ENCODE measurements at regions not wholly inside any gene's neighbourhood (a gene's known extent, or its start where the extent isn't known, plus 50 kb on each side); places are given as distances from the start of the nearest gene placed in this dataset.

DNA sequence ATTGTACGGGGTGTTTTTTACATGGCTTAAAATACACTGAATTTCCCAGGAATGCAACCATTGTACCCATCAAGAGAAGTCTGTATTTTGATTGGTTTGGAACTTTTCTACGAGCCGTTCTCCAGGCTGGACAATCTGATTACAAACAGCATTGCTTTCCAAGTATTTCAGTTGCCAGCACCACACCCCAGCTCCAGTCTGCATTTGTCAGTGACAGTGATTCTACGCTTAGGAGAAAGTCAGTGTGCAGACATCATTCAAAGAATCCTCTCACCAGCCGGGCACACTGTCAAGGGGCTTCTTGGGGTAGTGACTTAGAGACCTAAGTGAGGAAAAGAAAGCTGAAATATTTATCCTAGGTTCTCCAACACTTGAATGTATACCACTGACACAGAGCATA lies 194.1 kb downstream of the ANAPC1 start (continued):
- TF ChIP-seq, protein P1, sequence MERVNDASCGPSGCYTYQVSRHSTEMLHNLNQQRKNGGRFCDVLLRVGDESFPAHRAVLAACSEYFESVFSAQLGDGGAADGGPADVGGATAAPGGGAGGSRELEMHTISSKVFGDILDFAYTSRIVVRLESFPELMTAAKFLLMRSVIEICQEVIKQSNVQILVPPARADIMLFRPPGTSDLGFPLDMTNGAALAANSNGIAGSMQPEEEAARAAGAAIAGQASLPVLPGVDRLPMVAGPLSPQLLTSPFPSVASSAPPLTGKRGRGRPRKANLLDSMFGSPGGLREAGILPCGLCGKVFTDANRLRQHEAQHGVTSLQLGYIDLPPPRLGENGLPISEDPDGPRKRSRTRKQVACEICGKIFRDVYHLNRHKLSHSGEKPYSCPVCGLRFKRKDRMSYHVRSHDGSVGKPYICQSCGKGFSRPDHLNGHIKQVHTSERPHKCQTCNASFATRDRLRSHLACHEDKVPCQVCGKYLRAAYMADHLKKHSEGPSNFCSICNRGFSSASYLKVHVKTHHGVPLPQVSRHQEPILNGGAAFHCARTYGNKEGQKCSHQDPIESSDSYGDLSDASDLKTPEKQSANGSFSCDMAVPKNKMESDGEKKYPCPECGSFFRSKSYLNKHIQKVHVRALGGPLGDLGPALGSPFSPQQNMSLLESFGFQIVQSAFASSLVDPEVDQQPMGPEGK (CRISPR knock-in tag; IDR thresholded peaks at IDR 0.05; ENCODE audit: borderline replicate concordance): no peak
- TF ChIP-seq ZNF565 (CRISPR knock-in tag; conservative IDR thresholded peaks at IDR 0.05; ENCODE audit: low read depth) (no peak), ZFP30 (CRISPR knock-in tag; IDR thresholded peaks at IDR 0.05) (no peak), PPARA (CRISPR knock-in tag; IDR thresholded peaks at IDR 0.05; ENCODE audit: borderline replicate concordance) (no peak), ISL1 (CRISPR knock-in tag; IDR thresholded peaks at IDR 0.05) (no peak), CSDC2 (CRISPR knock-in tag; IDR thresholded peaks at IDR 0.05) (no peak), BACH2 (CRISPR knock-in tag; IDR thresholded peaks at IDR 0.05; ENCODE audit: borderline replicate concordance) (no peak), GLIS3 (CRISPR knock-in tag; IDR thresholded peaks at IDR 0.05) (no peak), ZC3H10 (CRISPR knock-in tag; IDR thresholded peaks at IDR 0.05) (no peak), SNAI2 (CRISPR knock-in tag; IDR thresholded peaks at IDR 0.05) (no peak), ZNF8 (CRISPR knock-in tag; IDR thresholded peaks at IDR 0.05) (no peak), TOX (CRISPR knock-in tag; IDR thresholded peaks at IDR 0.05; ENCODE audit: borderline replicate concordance) (no peak)
- TF ChIP-seq, protein P2, sequence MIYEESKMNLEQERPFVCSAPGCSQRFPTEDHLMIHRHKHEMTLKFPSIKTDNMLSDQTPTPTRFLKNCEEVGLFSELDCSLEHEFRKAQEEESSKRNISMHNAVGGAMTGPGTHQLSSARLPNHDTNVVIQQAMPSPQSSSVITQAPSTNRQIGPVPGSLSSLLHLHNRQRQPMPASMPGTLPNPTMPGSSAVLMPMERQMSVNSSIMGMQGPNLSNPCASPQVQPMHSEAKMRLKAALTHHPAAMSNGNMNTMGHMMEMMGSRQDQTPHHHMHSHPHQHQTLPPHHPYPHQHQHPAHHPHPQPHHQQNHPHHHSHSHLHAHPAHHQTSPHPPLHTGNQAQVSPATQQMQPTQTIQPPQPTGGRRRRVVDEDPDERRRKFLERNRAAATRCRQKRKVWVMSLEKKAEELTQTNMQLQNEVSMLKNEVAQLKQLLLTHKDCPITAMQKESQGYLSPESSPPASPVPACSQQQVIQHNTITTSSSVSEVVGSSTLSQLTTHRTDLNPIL (CRISPR knock-in tag; IDR thresholded peaks at IDR 0.05; ENCODE audit: low read depth): no peak
- TF ChIP-seq, protein P3, sequence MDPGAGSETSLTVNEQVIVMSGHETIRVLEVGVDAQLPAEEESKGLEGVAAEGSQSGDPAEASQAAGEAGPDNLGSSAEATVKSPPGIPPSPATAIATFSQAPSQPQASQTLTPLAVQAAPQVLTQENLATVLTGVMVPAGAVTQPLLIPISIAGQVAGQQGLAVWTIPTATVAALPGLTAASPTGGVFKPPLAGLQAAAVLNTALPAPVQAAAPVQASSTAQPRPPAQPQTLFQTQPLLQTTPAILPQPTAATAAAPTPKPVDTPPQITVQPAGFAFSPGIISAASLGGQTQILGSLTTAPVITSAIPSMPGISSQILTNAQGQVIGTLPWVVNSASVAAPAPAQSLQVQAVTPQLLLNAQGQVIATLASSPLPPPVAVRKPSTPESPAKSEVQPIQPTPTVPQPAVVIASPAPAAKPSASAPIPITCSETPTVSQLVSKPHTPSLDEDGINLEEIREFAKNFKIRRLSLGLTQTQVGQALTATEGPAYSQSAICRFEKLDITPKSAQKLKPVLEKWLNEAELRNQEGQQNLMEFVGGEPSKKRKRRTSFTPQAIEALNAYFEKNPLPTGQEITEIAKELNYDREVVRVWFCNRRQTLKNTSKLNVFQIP (CRISPR knock-in tag; IDR thresholded peaks at IDR 0.05; ENCODE audit: borderline replicate concordance, low read depth): no peak

DNA sequence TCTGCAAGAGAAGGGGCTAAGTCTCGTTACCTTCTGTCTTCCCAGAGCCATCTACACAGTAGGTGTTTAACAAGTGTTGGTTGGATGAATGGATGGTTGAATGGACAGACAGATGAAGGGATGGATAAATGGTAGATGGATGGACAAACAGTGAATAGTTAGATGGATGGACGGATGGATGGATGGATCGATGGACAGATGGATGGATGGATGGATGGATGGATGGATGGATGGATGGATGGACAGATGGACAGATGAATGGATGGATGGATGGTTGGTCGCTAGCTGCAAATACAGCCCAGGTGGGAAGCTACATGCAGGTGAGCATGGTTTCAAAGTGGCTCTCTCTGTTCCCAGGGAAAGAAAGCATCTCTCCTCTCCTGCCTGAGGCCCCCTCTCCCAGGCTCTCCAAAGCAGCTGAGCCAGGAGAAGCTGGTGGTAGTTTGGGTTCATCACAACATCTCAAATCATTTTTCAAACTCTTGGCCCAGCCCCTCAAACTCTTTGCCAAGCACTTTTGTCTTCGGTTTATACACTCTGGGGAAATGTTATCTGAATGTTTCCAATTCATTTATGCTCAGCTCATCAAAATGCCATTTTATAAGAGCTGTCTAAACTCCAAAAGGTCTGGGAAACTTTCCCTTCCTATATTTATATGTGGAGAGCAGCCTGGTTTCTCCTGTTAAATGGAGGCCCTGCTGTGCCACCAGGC lies 192.7 kb downstream of the ANAPC1 start:
- TF ChIP-seq, protein P1 (CRISPR knock-in tag; IDR thresholded peaks at IDR 0.05; ENCODE audit: borderline replicate concordance): no peak
- TF ChIP-seq ZC3H10 (CRISPR knock-in tag; IDR thresholded peaks at IDR 0.05): no peak
- TF ChIP-seq, protein P4, sequence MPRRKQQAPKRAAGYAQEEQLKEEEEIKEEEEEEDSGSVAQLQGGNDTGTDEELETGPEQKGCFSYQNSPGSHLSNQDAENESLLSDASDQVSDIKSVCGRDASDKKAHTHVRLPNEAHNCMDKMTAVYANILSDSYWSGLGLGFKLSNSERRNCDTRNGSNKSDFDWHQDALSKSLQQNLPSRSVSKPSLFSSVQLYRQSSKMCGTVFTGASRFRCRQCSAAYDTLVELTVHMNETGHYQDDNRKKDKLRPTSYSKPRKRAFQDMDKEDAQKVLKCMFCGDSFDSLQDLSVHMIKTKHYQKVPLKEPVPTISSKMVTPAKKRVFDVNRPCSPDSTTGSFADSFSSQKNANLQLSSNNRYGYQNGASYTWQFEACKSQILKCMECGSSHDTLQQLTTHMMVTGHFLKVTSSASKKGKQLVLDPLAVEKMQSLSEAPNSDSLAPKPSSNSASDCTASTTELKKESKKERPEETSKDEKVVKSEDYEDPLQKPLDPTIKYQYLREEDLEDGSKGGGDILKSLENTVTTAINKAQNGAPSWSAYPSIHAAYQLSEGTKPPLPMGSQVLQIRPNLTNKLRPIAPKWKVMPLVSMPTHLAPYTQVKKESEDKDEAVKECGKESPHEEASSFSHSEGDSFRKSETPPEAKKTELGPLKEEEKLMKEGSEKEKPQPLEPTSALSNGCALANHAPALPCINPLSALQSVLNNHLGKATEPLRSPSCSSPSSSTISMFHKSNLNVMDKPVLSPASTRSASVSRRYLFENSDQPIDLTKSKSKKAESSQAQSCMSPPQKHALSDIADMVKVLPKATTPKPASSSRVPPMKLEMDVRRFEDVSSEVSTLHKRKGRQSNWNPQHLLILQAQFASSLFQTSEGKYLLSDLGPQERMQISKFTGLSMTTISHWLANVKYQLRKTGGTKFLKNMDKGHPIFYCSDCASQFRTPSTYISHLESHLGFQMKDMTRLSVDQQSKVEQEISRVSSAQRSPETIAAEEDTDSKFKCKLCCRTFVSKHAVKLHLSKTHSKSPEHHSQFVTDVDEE (CRISPR knock-in tag; IDR thresholded peaks at IDR 0.05): no peak
- no peak for TF ChIP-seq OSR1 (CRISPR knock-in tag; IDR thresholded peaks at IDR 0.05)
- no peak for TF ChIP-seq ZNF8 (CRISPR knock-in tag; IDR thresholded peaks at IDR 0.05)
- TF ChIP-seq TCF4 (CRISPR knock-in tag; IDR thresholded peaks at IDR 0.05; ENCODE audit: borderline replicate concordance): no peak
- TF ChIP-seq ZNF565 (CRISPR knock-in tag; conservative IDR thresholded peaks at IDR 0.05; ENCODE audit: low read depth): no peak
- ATAC-seq: no peak

DNA sequence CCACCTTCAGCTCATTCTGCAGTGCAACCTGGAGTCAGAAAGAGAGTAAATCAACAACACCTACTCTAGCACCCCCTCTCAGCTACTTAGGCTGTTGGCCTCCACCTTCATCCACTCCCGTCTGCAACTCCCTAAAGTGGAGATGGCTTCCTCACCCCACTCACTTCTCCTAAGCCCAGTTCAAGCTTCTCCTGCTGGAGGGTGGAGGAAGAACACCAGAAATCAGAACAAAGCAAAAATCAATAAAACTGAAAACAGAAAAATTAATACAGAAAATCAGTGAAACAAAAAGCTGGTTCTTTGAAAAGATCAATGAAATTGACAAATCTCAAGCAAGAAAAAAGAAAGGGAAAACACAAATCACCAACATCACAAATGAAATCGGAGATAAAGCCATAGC lies 191.7 kb downstream of the ANAPC1 start:
- TF ChIP-seq OSR1 (CRISPR knock-in tag; IDR thresholded peaks at IDR 0.05) (no peak), PPARA (CRISPR knock-in tag; IDR thresholded peaks at IDR 0.05; ENCODE audit: borderline replicate concordance) (no peak), ZFP3 (CRISPR knock-in tag; IDR thresholded peaks at IDR 0.05) (no peak), GLIS3 (CRISPR knock-in tag; IDR thresholded peaks at IDR 0.05) (no peak), ISL1 (CRISPR knock-in tag; IDR thresholded peaks at IDR 0.05) (no peak), ESRRG (CRISPR knock-in tag; IDR thresholded peaks at IDR 0.05) (no peak), ZFP30 (CRISPR knock-in tag; IDR thresholded peaks at IDR 0.05) (no peak), TOX (CRISPR knock-in tag; IDR thresholded peaks at IDR 0.05; ENCODE audit: borderline replicate concordance) (no peak), TCF4 (CRISPR knock-in tag; IDR thresholded peaks at IDR 0.05; ENCODE audit: borderline replicate concordance) (no peak), ARNTL (CRISPR knock-in tag; IDR thresholded peaks at IDR 0.05; ENCODE audit: borderline replicate concordance, low read depth) (no peak), RARB (CRISPR knock-in tag; IDR thresholded peaks at IDR 0.05) (no peak)
- TF ChIP-seq, protein P3 (CRISPR knock-in tag; IDR thresholded peaks at IDR 0.05; ENCODE audit: borderline replicate concordance, low read depth): no peak
- ATAC-seq: no peak

All from SK-N-SH treated with all-trans-retinoic acid at 6 μM for 48 hours (cell line).